IMR-90 (cell line): ENCODE measurements at regions not wholly inside any gene's neighbourhood (a gene's known extent, or its start where the extent isn't known, plus 50 kb on each side); places are given as distances from the start of the nearest gene placed in this dataset.

Experiments
- ATAC-seq: fragments of 200-7000 bp; cut with Tn5 transposase; 2 replicates; pipeline ENCODE4 v1.9.1; 2020; ENCODE audit warnings: low read depth, mild to moderate bottlenecking, moderate library complexity
- BruUV-seq: library from RNA; stranded (reverse); fragments of 400-500 nt; replicated peaks from 2 replicates; lab custom pipeline; 2021; lab: Mats Ljungman, UMichigan
- CTCF ChIA-PET: fragments of 300-600 bp; formaldehyde crosslinking; extraction: SDS; loops from one replicate; lab custom pipeline; 2021; ENCODE audit warnings: antibody characterized with exemption; lab: Yijun Ruan, JAX
- POLR2A ChIA-PET: fragments of 300-600 bp; sonication (Branson Sonifier 250); formaldehyde crosslinking; loops from one replicate; lab custom pipeline; 2022; ENCODE audit warnings: antibody characterized with exemption; ENCODE audit not compliant: unreplicated experiment; lab: Charles Lee
- DNase-seq: peaks from one replicate; pipeline ENCODE4 v3.0.0; 2013
- H2AFZ ChIP-seq: replicated peaks from 2 replicates; pipeline ENCODE3; 2013; ENCODE audit warnings: low read length, mild to moderate bottlenecking; ENCODE audit not compliant: poor library complexity
- H2AK5ac ChIP-seq: 2 replicates; pipeline ENCODE4 v1.6.1; 2013; ENCODE audit warnings: low read depth, low read length, inconsistent platforms
- H2AK9ac ChIP-seq: replicated peaks from 2 replicates; pipeline ENCODE3; 2013; ENCODE audit warnings: mild to moderate bottlenecking, low read depth, low read length, moderate library complexity; ENCODE audit not compliant: poor library complexity
- H2BK120ac ChIP-seq: 2 replicates; pipeline ENCODE4 v1.6.1; 2013; ENCODE audit warnings: low read depth, low read length, inconsistent platforms
- H2BK15ac ChIP-seq: 3 replicates; pipeline ENCODE4 v1.6.1; 2013; ENCODE audit warnings: low read depth, low read length, inconsistent platforms
- H2BK20ac ChIP-seq: 2 replicates; pipeline ENCODE4 v1.6.1; 2013; ENCODE audit warnings: low read depth, mild to moderate bottlenecking, inconsistent platforms, low read length, moderate library complexity
- H2BK5ac ChIP-seq: 2 replicates; pipeline ENCODE4 v1.6.1; 2013; ENCODE audit warnings: mild to moderate bottlenecking, low read depth, low read length, inconsistent platforms; ENCODE audit not compliant: poor library complexity, severe bottlenecking
- H3K14ac ChIP-seq: replicated peaks from 2 replicates; pipeline ENCODE4 v1.6.1; 2013; ENCODE audit warnings: low read depth, low read length, inconsistent platforms
- H3K18ac ChIP-seq: 2 replicates; pipeline ENCODE4 v1.6.1; 2013; ENCODE audit warnings: low read depth, low read length, control low read depth
- H3K23ac ChIP-seq: 2 replicates; pipeline ENCODE4 v1.6.1; 2013; ENCODE audit warnings: low read depth, low read length, inconsistent platforms
- H3K27ac ChIP-seq: 2 replicates; pipeline ENCODE4 v1.5.1; 2013; ENCODE audit warnings: mild to moderate bottlenecking, control low read depth, low read length; ENCODE audit not compliant: insufficient read depth
- H3K27me3 ChIP-seq: 2 replicates; pipeline ENCODE4 v1.6.1; 2013; ENCODE audit warnings: low read length; ENCODE audit not compliant: control insufficient read depth, insufficient read depth
- H3K36me3 ChIP-seq: 2 replicates; pipeline ENCODE4 v1.6.1; 2013; ENCODE audit warnings: low read length, mixed read lengths; ENCODE audit not compliant: control insufficient read depth, insufficient read depth
- H3K4ac ChIP-seq: 2 replicates; pipeline ENCODE4 v1.6.1; 2013; ENCODE audit warnings: low read depth, low read length, inconsistent platforms
- H3K4me1 ChIP-seq: 2 replicates; pipeline ENCODE4 v1.6.1; 2013; ENCODE audit warnings: low read length, mixed read lengths; ENCODE audit not compliant: control insufficient read depth, insufficient read depth
- H3K4me2 ChIP-seq: 2 replicates; pipeline ENCODE4 v1.6.1; 2013; ENCODE audit warnings: low read depth, mild to moderate bottlenecking, control low read depth, low read length, moderate library complexity
- H3K4me3 ChIP-seq: 2 replicates; pipeline ENCODE4 v1.5.1; 2013; ENCODE audit warnings: low read depth, mild to moderate bottlenecking, control low read depth, low read length, moderate library complexity; ENCODE audit not compliant: insufficient read depth
- H3K56ac ChIP-seq: 2 replicates; pipeline ENCODE4 v1.6.1; 2013; ENCODE audit warnings: low read length, inconsistent platforms; ENCODE audit not compliant: insufficient read depth; ENCODE audit errors: extremely low read depth
- H3K79me1 ChIP-seq, 2 experiments: 2 replicates each; pipeline ENCODE4 v1.6.1; 2013; ENCODE audit warnings: low read length in 2 of 2, inconsistent platforms in 1 of 2, low read depth in 1 of 2
- H3K9ac ChIP-seq: 2 replicates; pipeline ENCODE4 v1.6.1; 2013; ENCODE audit warnings: low read depth, low read length, control low read depth
- H3K9me1 ChIP-seq: 2 replicates; pipeline ENCODE4 v1.6.1; 2013; ENCODE audit warnings: low read length, inconsistent platforms; ENCODE audit not compliant: insufficient read depth
- H3K9me3 ChIP-seq: 2 replicates; pipeline ENCODE4 v1.6.1; 2013; ENCODE audit warnings: low read length; ENCODE audit not compliant: control insufficient read depth, insufficient read depth
- H4K20me1 ChIP-seq: 2 replicates; pipeline ENCODE4 v1.6.1; 2013; ENCODE audit warnings: low read length, inconsistent platforms; ENCODE audit not compliant: insufficient read depth
- H4K5ac ChIP-seq: 2 replicates; pipeline ENCODE4 v1.6.1; 2013; ENCODE audit warnings: mild to moderate bottlenecking, low read depth, low read length, control low read depth
- H4K8ac ChIP-seq, 2 experiments: 2 replicates each; pipeline ENCODE4 v1.6.1; 2013; ENCODE audit warnings: low read depth in 2 of 2, low read length in 2 of 2, control low read depth in 1 of 2, inconsistent platforms in 1 of 2
- H4K91ac ChIP-seq: 2 replicates; pipeline ENCODE4 v1.6.1; 2013; ENCODE audit warnings: low read depth, low read length, inconsistent platforms; ENCODE audit not compliant: insufficient read depth
- BHLHE40 ChIP-seq: fragments of 150-350 bp; IDR thresholded peaks from 2 replicates; pipeline ENCODE4 v1.6.1; 2016; ENCODE audit warnings: mild to moderate bottlenecking, low read depth, low read length
- CEBPB ChIP-seq: IDR thresholded peaks from 2 replicates; pipeline ENCODE4 v1.6.1; 2012; ENCODE audit warnings: low read depth, low read length, improper control_type of control experiment
- CHD1 ChIP-seq: IDR thresholded peaks from 2 replicates; pipeline ENCODE4 v1.6.1; 2012; ENCODE audit warnings: low read depth, low read length, improper control_type of control experiment
- MAZ ChIP-seq: IDR thresholded peaks from 2 replicates; pipeline ENCODE4 v1.6.1; 2012; ENCODE audit warnings: low read depth, mild to moderate bottlenecking, low read length, improper control_type of control experiment, moderate library complexity, borderline replicate concordance
- MXI1 ChIP-seq: IDR thresholded peaks from 2 replicates; pipeline ENCODE4 v1.6.1; 2012; ENCODE audit warnings: low read depth, mild to moderate bottlenecking, low read length, moderate library complexity, borderline replicate concordance
- RAD21 ChIP-seq: IDR thresholded peaks from 2 replicates; pipeline ENCODE4 v1.6.1; 2012; ENCODE audit warnings: low read length, improper control_type of control experiment
- SMC3 ChIP-seq: fragments of 150-350 bp; IDR thresholded peaks from 2 replicates; pipeline ENCODE4 v1.6.1; 2016; ENCODE audit warnings: low read depth, mild to moderate bottlenecking, antibody characterized with exemption, low read length, moderate library complexity
- WGBS, 2 experiments: methylation state at CpG; one replicate each; pipeline versions ENCODE4 v1.1.5 to v1.1.7; 2013; ENCODE audit warnings: missing lambda C conversion rate in 2 of 2; ENCODE audit not compliant: insufficient read length in 1 of 2; ENCODE audit errors: extremely low coverage in 2 of 2; 5-methylcytosine and 5-hydroxymethylcytosine counted together
- dilution Hi-C: fragments of 300-500 bp; cut with HindIII; formaldehyde crosslinking; loops from one replicate; pipeline ENCODE4 v1.14.3; 2018; ENCODE audit warnings: low sequenced_read_pairs; ENCODE audit not compliant: unreplicated experiment
- in situ Hi-C: fragments of 300-500 bp; cut with MboI; formaldehyde crosslinking; loops from 3 replicates; pipeline ENCODE4 v1.14.3; 2019; ENCODE audit warnings: low sequenced_read_pairs, inconsistent platforms, mixed read lengths
- intact Hi-C: fragments of 100-400 bp; cut with micrococcal nuclease; formaldehyde crosslinking; loops from 2 replicates; pipeline ENCODE4 v1.10.0; 2022
- TF ChIP-seq, protein P1 (sequence below): fragments of 150-350 bp; IDR thresholded peaks from 2 replicates; pipeline ENCODE4 v1.6.1; 2016; ENCODE audit warnings: low read depth, mild to moderate bottlenecking, low read length, moderate library complexity, borderline replicate concordance
- TF ChIP-seq, protein P2 (sequence below): conservative IDR thresholded peaks from 2 replicates; pipeline ENCODE4 v1.5.1; 2012; ENCODE audit warnings: mild to moderate bottlenecking, low read depth, low read length, improper control_type of control experiment
- TF ChIP-seq, protein P3 (sequence below): fragments of 150-350 bp; IDR thresholded peaks from 2 replicates; pipeline ENCODE4 v1.6.1; 2017; ENCODE audit warnings: mild to moderate bottlenecking, antibody characterized with exemption, low read length, low read depth

DNA sequence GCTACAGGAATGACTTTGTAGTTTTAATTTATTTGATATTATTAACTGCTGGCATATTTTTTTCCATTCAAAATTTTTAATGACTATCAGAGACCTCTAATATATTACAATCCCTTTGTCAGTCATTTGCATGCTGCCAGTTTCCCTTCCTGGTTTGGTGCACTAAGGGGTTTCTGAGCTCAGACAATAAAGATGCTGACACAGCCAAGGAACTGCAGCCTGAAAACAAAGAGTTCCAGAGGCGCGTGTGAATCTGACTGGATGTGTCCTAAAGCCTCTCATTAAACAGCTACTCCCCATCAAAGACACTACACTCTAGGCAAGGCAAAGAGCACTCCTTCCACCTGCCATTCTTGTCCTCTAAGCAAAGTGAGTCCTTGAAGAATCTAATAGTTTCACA, 116.8 kb upstream of the DST start:
- no CpG with 5 or more reads among the region's 2 CpGs for WGBS, 2 experiments

More for the DNA sequence above, 116.8 kb upstream of the DST start:
- H3K27ac ChIP-seq: no peak overlapping the region
- no peak overlapping the region for H3K18ac ChIP-seq
- POLR2A ChIA-PET: no interaction called here
- H3K9me1 ChIP-seq: peaks cover 26% of the 10 kb centered on the region
- H3K4me1 ChIP-seq: peaks cover 27% of the 10 kb centered on the region
- H4K8ac ChIP-seq: peak overlapping the region in 1 of 2 experiments; percentile 58; a peak in 1 of 4 replicates
- intact Hi-C loops (loop anchor here (5.0 kb wide), 2 partner anchors 83 to 402 kb away; no protein-coding TSS in a partner anchor), dilution Hi-C loops (no loop called here), in situ Hi-C loops (no loop called here)
- H4K20me1 ChIP-seq: peaks cover 42% of the 10 kb centered on the region
- no peak overlapping the region for H2BK20ac ChIP-seq
- peaks cover 14 to 78% of the 10 kb centered on the region in 2 experiments for H3K79me1 ChIP-seq
- 0 out of 3 replicates have a peak overlapping the region, but pooled peaks have one; percentile 50 for H2BK15ac ChIP-seq
- no peak overlapping the region for H2AK5ac ChIP-seq
- H3K4ac ChIP-seq: 0 out of 2 replicates have a peak overlapping the region, but pooled peaks have one; percentile 15
- H2AFZ ChIP-seq: no peak overlapping the region
- no peak overlapping the region for H3K9ac ChIP-seq
- H2BK5ac ChIP-seq: no peak overlapping the region
- no peak overlapping the region for H3K56ac ChIP-seq
- no peak overlapping the region for H4K91ac ChIP-seq
- H3K9me3 ChIP-seq: no peaks in the 10 kb centered on the region
- no TSS peak for BruUV-seq
- no peak for ATAC-seq
- H3K14ac ChIP-seq: no peak overlapping the region
- CTCF ChIA-PET: no interaction called here
- no peaks in the 10 kb centered on the region for H3K36me3 ChIP-seq
- H3K27me3 ChIP-seq: no peaks in the 10 kb centered on the region
- no peak overlapping the region for H3K4me2 ChIP-seq
- H3K23ac ChIP-seq: 0 out of 2 replicates have a peak overlapping the region, but pooled peaks have one; percentile 58
- no peak overlapping the region for H2AK9ac ChIP-seq
- peak overlapping the region; percentile 51; the same call in 1 of the 2 replicates for H2BK120ac ChIP-seq
- TF ChIP-seq CEBPB (no peak), SMC3 (no peak), MXI1 (no peak), RAD21 (no peak), CHD1 (no peak), MAZ (no peak), BHLHE40 (no peak)
- TF ChIP-seq, protein P1, sequence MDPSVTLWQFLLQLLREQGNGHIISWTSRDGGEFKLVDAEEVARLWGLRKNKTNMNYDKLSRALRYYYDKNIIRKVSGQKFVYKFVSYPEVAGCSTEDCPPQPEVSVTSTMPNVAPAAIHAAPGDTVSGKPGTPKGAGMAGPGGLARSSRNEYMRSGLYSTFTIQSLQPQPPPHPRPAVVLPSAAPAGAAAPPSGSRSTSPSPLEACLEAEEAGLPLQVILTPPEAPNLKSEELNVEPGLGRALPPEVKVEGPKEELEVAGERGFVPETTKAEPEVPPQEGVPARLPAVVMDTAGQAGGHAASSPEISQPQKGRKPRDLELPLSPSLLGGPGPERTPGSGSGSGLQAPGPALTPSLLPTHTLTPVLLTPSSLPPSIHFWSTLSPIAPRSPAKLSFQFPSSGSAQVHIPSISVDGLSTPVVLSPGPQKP: no peak
- TF ChIP-seq, protein P2, sequence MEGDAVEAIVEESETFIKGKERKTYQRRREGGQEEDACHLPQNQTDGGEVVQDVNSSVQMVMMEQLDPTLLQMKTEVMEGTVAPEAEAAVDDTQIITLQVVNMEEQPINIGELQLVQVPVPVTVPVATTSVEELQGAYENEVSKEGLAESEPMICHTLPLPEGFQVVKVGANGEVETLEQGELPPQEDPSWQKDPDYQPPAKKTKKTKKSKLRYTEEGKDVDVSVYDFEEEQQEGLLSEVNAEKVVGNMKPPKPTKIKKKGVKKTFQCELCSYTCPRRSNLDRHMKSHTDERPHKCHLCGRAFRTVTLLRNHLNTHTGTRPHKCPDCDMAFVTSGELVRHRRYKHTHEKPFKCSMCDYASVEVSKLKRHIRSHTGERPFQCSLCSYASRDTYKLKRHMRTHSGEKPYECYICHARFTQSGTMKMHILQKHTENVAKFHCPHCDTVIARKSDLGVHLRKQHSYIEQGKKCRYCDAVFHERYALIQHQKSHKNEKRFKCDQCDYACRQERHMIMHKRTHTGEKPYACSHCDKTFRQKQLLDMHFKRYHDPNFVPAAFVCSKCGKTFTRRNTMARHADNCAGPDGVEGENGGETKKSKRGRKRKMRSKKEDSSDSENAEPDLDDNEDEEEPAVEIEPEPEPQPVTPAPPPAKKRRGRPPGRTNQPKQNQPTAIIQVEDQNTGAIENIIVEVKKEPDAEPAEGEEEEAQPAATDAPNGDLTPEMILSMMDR: no peak
- TF ChIP-seq, protein P3, sequence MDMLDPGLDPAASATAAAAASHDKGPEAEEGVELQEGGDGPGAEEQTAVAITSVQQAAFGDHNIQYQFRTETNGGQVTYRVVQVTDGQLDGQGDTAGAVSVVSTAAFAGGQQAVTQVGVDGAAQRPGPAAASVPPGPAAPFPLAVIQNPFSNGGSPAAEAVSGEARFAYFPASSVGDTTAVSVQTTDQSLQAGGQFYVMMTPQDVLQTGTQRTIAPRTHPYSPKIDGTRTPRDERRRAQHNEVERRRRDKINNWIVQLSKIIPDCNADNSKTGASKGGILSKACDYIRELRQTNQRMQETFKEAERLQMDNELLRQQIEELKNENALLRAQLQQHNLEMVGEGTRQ: no peak
- no peak overlapping the region for H3K4me3 ChIP-seq
- no peak overlapping the region for H4K5ac ChIP-seq
- DNase-seq: no peak
